GM08714 (cell line): ENCODE measurements at regions not wholly inside any gene's neighbourhood (a gene's known extent, or its start where the extent isn't known, plus 50 kb on each side); places are given as distances from the start of the nearest gene placed in this dataset.
"Not testable (repeated sequence)": the region's sequence is repeated elsewhere in the genome, so short reads cannot be mapped to it uniquely, and the experiment has no call there.

Experiments used
- H3K4me3 ChIP-seq: fragments of 200-500 bp; sonication (Bioruptor generic); 2 replicates; pipeline ENCODE4 v1.5.1; 2014; ENCODE audit warnings: mild to moderate bottlenecking, low read length, inconsistent platforms
- ZNF274 ChIP-seq: IDR thresholded peaks from 2 replicates; pipeline ENCODE4 v1.6.1; 2012; ENCODE audit warnings: mild to moderate bottlenecking, low read depth, low read length

DNA sequence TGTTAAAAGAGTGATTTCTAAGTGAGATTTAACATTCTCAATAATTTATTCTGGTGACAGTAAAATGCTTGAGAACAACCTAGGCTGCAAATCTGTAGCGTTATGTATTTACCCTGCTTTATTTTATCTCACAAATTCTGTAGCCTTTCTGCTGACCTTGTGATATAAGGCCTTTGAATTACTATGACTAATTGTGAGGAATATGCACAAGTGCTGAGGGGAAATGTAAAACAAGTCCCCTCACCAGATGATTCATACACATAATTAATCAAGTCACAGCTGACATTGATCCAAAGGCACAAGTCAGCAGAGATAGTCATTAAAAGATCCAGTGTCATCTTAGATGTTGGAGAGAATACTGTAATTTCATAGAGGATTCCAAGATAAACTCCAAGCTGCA is 992.7 kb upstream of the USP15 start:
- H3K4me3 ChIP-seq = no peak overlapping the region
- no peak for TF ChIP-seq ZNF274

DNA sequence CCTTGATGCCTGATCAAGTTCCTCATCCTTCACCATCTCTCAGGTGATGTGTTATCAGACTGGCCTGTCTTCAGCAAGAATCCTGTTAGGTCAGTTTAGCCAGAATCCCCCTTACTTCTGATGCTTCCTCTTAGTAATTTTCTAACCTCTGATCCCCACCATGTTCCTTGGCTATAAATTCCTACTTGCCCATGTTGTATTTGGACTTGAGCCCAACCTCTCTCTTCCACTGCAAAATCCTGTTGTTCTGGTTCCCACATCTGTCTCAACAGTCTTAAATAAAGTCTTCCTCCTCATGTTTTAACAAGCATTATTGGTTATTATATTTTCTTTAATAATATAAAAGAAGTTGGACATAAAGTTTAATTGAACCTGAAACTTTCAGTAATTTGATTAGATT is 987.8 kb upstream of the USP15 start:
- H3K4me3 ChIP-seq = no peak overlapping the region
- no peak for TF ChIP-seq ZNF274

DNA sequence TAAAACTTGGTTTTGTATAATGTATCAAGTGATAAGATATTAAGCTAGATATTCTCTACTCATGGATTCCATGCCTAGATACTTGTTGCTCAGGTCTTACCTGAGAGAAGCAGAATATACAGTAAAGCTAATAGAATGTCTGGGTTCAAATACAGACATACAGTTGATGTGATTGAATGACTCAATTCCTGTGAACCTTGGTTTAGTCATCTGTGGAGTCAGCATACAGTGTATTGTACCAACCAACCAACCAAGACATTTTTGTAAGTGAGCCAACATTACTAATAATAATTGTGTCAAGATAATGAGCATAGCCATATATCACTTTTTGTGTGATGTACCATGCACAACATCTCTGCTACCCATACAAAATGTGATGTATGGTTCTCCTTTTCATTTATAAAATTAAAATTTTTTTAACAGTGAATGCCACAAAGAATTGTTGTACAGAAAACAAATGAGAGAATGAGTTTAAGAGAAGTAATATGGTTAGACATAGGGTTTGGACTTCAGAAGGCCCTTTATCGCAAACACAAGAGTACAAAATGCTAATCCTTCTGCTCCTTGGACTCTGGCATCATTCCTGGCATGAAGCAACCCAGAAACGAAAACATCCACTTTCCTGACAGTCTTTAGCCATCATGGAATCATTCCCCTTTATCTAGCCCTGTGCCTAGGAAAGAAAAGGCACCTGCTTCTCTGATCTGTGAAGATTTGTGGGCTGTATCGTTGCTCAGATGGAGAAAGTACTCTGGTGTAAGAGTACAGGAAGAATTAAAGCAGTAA is 977.2 kb upstream of the USP15 start:
- TF ChIP-seq ZNF274 = no peak
- H3K4me3 ChIP-seq = no peak overlapping the region

DNA sequence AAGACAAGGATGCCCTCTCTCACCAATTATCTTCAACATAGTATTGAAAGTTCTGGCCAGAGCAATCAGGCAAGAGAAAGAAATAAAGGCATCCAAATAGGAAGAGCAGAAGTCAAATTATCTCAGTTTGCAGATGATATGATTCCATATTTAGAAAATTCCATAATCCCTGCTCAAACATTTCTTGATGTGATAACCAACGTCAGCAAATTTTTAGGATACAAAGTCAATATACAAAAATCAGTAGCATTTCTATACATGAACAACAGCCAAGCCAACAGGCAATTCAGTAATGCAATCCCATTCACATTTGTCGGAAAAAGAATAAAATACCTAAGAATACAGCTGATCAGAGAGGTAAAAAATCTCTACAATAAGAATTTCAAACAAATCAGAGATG is 969.7 kb upstream of the USP15 start:
- H3K4me3 ChIP-seq = no peak overlapping the region
- TF ChIP-seq ZNF274 = no peak

DNA sequence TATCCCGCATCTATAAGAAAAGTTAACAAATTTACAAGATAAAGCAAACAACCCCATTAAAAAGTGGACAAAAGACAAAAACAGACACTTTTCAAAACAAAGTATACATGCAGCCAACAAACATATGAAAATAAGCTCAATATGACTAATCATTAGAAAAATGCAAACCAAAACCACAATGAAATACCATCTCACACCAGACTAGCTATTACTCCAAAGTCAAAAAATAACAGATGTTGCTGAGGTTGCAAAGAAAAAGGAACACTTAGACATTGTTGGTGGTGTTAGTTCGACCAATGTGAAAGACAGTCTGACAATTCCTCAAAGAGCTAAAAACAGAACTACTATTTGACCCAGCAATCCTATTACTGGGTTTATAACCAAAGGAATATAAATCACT is 968.6 kb upstream of the USP15 start:
- H3K4me3 ChIP-seq = no peak overlapping the region
- no peak for TF ChIP-seq ZNF274

DNA sequence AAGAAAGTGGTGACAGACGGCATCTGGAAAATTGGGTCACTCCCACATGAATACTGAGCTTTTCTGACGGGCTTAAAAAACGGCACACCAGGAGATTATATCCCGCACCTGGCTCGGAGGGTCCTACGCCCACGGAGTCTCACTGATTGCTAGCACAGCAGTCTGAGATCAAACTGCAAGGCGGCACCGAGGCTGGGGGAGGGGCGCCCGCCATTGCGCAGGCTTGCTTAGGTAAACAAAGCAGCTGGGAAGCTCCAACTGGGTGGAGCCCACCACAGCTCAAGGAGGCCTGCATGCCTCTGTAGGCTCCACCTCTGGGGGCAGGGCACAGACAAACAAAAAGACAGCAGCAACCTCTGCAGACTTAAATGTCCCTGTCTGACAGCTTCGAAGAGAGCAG is 966.2 kb upstream of the USP15 start:
- H3K4me3 ChIP-seq = not testable (repeated sequence)

DNA sequence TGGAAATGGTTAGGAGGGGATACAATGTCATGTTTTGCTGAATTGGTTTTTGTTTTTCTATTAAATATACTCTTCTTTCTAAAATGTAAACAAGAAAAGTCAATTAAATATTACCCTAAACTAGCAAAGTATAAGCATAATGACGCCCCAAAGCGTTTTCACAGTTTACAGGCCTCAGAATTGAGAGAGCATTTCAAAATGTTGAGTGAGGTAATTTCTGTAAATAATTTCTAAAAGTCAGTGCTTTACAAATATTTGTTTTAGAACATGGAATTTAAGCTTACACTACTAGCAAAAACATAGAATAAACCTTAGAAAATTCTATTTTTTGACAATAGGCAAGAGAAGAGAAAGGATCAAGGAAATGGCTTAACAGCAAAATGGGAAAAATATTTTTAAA is 958.4 kb upstream of the USP15 start:
- H3K4me3 ChIP-seq = no peak overlapping the region
- TF ChIP-seq ZNF274 = no peak

DNA sequence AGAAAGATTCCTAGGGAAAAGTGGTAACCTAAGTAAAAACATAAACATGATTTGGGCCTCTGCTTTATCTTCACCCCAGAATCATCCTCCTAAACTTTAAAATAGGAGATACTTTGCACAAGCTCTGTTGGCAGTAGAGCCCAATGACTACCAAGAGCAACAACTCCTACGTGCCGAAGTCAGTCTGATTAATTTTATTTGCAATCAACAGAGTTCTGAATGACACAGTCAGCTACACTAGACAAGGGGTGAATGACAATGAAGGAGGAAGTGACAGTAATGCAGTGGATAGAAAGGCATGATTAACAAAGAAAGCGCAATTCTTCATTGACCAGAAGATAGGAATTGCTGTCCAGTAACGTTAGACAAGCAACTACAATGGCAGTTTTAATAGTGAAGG is 957.9 kb upstream of the USP15 start:
- no peak overlapping the region for H3K4me3 ChIP-seq
- no peak for TF ChIP-seq ZNF274

DNA sequence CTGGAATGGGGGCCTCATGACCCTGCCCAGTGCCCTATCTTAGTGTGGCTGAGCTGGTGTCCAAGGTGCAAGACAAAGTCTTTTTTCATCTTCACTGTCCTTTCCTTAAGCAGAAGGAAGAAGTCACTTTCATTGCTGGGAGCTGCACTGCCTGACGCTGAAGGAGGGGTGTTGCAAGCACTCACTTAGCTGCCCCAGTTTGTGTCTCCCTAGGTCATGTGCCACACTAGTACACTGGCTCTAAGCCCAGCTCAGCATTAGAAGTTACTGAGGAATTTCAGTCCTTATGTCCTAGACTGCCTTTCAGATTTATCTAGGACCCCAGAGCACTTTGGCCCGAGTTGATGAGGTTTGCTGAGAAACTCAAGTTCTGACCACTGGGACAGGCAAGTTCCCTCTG is 952.0 kb upstream of the USP15 start:
- no peak overlapping the region for H3K4me3 ChIP-seq
- no peak for TF ChIP-seq ZNF274

DNA sequence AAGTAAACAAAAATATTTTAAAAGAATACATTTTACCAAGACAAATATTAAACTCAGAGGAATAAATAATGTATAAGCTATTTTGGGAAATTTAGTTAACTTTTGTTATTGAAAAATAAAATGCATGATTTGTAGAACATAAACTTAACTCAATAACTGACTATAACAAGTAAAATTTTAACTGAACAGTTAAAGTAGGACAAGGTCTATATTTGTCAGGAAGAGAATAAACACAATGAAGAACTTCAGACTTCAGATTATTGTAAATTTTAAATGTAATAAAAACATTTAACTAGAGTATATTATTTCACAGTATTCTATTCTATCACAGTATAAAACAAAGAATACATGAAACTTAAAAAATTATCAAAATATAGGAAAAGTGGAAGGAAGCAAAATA is 948.8 kb upstream of the USP15 start:
- no peak overlapping the region for H3K4me3 ChIP-seq
- TF ChIP-seq ZNF274 = no peak

DNA sequence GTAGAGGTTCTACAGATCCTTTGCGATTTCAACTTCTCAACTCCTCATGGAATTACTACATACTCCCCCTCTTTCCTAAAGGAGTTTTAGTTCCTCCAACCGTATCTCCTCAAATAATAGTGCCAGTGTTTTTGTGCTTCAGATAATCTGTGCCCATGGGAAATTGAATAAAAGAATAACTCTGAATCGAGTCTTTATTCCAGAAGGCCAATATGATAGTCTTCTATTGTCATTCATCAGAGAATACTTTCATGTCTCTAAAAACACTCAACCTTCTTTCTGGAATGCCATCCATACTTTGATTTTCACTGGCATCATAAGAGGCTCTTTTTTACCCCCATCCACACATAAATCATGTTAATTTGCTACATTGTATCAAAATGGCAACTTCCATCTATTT is 911.3 kb upstream of the USP15 start:
- H3K4me3 ChIP-seq = no peak overlapping the region
- TF ChIP-seq ZNF274 = no peak

DNA sequence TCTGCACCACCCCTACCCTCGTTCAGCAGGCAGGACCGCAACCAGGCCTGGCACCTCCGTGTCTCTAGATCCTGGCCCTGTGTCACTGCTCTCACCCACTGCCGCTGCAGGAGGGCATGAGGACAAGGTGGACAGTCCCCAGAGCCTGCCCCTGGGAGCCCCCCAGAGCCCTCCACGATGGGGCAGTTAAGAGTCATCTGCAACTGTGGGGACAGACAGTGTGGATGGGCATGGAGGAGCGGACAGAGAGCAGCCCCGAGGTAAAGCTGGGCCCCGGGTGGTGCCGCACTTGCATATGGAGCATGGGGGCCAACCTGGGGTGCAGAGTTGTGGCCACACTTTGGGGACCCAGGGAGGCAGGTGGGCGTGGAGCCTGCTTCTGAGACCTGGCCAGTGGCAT is 905.1 kb upstream of the USP15 start:
- TF ChIP-seq ZNF274 = no peak
- no peak overlapping the region for H3K4me3 ChIP-seq

DNA sequence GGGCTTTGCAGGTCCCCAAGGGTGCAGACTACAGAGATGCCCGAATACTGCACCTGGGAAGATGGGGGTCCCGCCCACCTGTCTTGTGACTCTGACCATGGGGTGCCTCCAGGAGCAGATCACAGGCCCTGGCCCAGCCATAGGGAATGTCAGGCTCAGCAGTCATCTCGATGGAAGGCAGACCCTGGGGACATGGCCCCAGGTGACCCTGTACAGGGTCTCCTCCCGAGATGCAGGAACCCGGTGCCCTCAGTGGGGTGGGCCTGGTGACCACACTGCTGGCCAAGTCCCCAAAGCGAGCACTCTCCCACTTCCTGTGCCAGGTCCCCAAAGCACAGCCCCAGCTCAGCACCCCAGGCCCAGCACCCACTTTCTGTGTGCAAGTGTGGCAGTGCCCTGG is 903.7 kb upstream of the USP15 start:
- H3K4me3 ChIP-seq = no peak overlapping the region
- TF ChIP-seq ZNF274 = no peak

DNA sequence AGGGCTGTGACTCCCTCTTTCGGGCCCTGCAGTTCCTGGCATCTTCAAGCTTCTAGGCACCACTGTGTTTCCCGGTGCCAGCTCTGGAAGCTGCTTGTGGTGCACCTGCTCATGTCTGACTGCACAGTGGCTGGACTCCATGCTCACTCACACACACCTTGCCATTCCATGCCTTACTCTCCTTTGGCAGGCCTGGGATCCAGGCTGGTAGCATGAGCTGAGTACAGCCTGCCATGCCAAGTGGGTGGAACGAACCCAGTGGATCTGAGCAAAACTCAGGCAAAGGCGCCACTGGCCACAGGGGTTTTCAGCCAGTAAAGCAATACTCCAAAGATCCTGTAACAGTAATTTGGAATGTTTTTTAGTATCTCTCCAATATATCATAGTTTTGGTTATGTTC is 902.7 kb upstream of the USP15 start:
- H3K4me3 ChIP-seq = no peak overlapping the region
- no peak for TF ChIP-seq ZNF274

DNA sequence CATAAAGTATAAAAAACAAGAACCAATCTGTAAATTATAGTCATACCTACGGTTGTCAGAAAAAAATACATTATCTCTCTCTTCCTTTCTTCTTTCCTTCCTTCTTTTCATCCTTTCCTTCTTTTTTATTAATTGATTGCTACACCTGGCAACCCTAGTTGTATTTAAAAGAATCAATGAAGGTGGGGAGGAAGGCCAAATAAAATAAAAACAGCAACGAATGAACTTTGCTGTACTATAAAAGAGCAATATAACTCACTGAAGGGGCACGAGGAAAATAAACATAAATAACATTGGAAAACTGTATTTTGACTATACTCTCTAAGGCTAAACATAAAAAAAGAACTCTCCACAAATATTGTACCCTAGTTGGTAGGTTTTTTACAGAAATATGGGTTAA is 898.2 kb upstream of the USP15 start:
- TF ChIP-seq ZNF274 = no peak
- no peak overlapping the region for H3K4me3 ChIP-seq

DNA sequence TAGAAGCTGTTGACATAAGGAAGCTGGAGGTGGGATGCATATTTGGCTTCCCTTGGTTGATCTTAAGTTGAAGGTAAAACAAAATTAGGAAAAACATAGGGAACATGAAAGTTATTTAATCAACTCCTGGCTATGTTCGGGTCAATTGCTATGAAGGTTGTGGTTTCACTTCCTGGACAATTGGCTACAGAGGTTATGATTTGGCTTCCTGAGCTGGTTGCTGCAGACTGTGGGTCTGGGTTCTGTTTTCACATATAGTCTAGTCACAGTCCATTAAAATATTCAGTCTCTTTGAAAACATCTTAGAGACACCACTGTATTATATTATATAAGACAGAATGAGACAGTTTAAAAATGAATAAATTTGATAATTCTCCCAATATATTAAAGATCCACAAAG is 895.2 kb upstream of the USP15 start:
- TF ChIP-seq ZNF274 = no peak
- H3K4me3 ChIP-seq = no peak overlapping the region

DNA sequence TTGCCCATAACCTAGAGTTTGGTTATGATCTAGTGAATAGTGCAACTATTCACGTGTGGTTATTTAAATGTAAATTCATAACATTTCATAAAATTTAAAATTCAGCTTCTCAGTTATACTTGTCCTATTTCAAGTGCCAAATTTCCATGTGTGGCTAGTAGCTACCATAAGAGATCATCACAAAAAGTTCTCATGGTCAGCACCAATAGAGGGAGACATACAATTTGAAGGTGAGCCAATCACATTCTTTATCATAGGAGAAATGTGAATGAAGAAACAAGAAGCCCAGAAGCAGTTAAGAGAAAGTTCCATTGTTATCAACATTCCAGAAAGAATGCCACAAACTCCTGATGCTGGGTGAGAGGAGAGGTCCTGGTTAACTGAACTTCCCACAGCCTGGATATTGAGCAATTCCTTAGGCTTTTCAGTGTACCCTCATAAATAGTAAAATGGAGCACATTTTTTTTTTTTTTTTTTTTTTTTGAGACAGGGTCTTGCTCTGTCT is 892.9 kb upstream of the USP15 start:
- TF ChIP-seq ZNF274 = no peak
- no peak overlapping the region for H3K4me3 ChIP-seq
